ENCODE measurements at regions not wholly inside any gene's neighbourhood (a gene's known extent, or its start where the extent isn't known, plus 50 kb on each side); places are given as distances from the start of the nearest gene placed in this dataset.
A peak's percentile ranks its signal among the peaks of the same experiment; 100 is the strongest.

- TF ChIP-seq EZH2 (IDR thresholded peaks at IDR 0.05; ENCODE audit: low read depth, low read length, severe bottlenecking) (no peak), SIX5 (IDR thresholded peaks at IDR 0.05; ENCODE audit: low read depth, low read length) (0 out of 2 replicates have a peak, but pooled peaks have one; percentile 13), JUND (IDR thresholded peaks at IDR 0.05; ENCODE audit: low read length) (no peak)
Measured at GRCh38 chr6:149217466-149217888, 100.0 kb upstream of the TAB2 start (continued).

All from H1 (cell line).